Erythroblast (primary cell): ENCODE measurements at regions not wholly inside any gene's neighbourhood (a gene's known extent, or its start where the extent isn't known, plus 50 kb on each side); places are given as distances from the start of the nearest gene placed in this dataset.

Experiments used
- GATA1 ChIP-seq: IDR thresholded peaks from 2 replicates; pipeline ENCODE4 v1.6.1; 2011; ENCODE audit warnings: low read depth, mild to moderate bottlenecking, control low read depth, low read length, moderate library complexity
- POLR2A ChIP-seq: IDR thresholded peaks from 2 replicates; pipeline ENCODE4 v1.6.1; 2011; ENCODE audit warnings: mild to moderate bottlenecking, low read length

DNA sequence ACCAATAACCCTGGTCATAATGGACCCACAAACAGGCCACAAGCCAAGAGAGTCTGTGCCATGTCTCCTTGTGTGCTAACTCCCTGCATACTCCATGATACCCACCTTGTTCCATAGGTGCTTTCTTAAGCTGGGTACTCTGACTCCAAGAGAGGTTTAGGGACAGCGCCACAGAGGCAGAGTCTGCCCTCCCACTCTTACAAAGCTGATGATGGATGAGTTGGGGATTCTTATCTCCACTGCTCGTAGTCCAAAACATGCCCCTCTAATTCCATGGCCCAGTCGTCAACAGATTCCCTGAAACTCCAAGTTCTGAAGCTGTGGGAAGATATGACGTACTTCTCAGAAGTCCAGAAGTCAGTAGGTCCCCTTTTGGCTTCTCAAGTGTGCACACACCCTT, 184.4 kb upstream of the CCL2 start:
- TF ChIP-seq POLR2A: no peak
- TF ChIP-seq GATA1: no peak
